ENCODE measurements at regions not wholly inside any gene's neighbourhood (a gene's known extent, or its start where the extent isn't known, plus 50 kb on each side); places are given as distances from the start of the nearest gene placed in this dataset.

GRCh38 chrX:20825984-20826383 lies 548.2 kb upstream of the CNKSR2 start:
- ChIA-PET RAD21 (ENCODE audit: low non-redundant PET in 1 of 2, low total read pairs in 2 of 2, uncharacterized antibody in 2 of 2, unreplicated experiment in 2 of 2) (no interaction called here), CTCF (no interaction called here), POLR2A (no interaction called here)
- Histone ChIP-seq H3K4me2 (ENCODE audit: low read length) (no peak overlapping the region), H3K36me3 (ENCODE audit: control insufficient read depth in 1 of 2, insufficient read depth in 2 of 2, low read length in 2 of 2) (no peaks in the 10 kb centered on the region), H3K79me2 (ENCODE audit: insufficient read depth, low read length) (no peaks in the 10 kb centered on the region), H3K9me2 (ENCODE audit: insufficient read depth) (no peaks in the 10 kb centered on the region), H4K20me1 (ENCODE audit: insufficient read depth) (no peaks in the 10 kb centered on the region), H3K27ac (ENCODE audit: low read depth, low read length) (no peak overlapping the region), H3K9me3 (ENCODE audit: control insufficient read depth in 1 of 2, insufficient read depth in 1 of 2, low read depth in 1 of 2, low read length in 2 of 2) (no peaks in the 10 kb centered on the region), H2AFZ (ENCODE audit: low read depth, low read length, poor library complexity, severe bottlenecking) (no peak overlapping the region), H3K9ac (ENCODE audit: low read length) (no peak overlapping the region), H3K27me3 (ENCODE audit: insufficient read depth, low read length) (no peaks in the 10 kb centered on the region), H3K4me1 (ENCODE audit: control insufficient read depth in 1 of 2, insufficient read depth in 2 of 2, low read length in 2 of 2) (no peaks in the 10 kb centered on the region), H3K4me3 (replicated peaks in 1 of 2; ENCODE audit: low read depth in 1 of 2, low read length in 2 of 2) (no peak overlapping the region)
- no TSS peak for BruUV-seq (replicated peaks)
- no peak for DNase-seq (ENCODE audit: low read depth, low spot score)
- TF ChIP-seq POLR2A (IDR thresholded peaks at IDR 0.05; ENCODE audit: borderline replicate concordance, extremely low read depth, insufficient read depth, insufficient read length) (no peak), MAX (IDR thresholded peaks at IDR 0.05) (no peak), RAD21 (IDR thresholded peaks at IDR 0.05; ENCODE audit: low read depth) (no peak), SP1 (IDR thresholded peaks at IDR 0.05; ENCODE audit: low read depth) (no peak), REST (IDR thresholded peaks at IDR 0.05; ENCODE audit: low read depth) (no peak), CBX3 (IDR thresholded peaks at IDR 0.05; ENCODE audit: low read depth) (no peak), SIN3A (IDR thresholded peaks at IDR 0.05; ENCODE audit: low read depth) (no peak), ELF1 (IDR thresholded peaks at IDR 0.05; ENCODE audit: borderline replicate concordance, low read depth) (no peak), SRF (IDR thresholded peaks at IDR 0.05; ENCODE audit: low read depth) (no peak), FOSL1 (IDR thresholded peaks at IDR 0.05; ENCODE audit: low read depth) (no peak), ZBTB33 (IDR thresholded peaks at IDR 0.05; ENCODE audit: extremely low read depth, insufficient replicate concordance, low read length) (no peak), EZH2phosphoT487 (IDR thresholded peaks at IDR 0.05; ENCODE audit: borderline replicate concordance) (no peak), CEBPB (IDR thresholded peaks at IDR 0.05; ENCODE audit: low read depth) (no peak), JUND (IDR thresholded peaks at IDR 0.05) (no peak), ZNF274 (IDR thresholded peaks at IDR 0.05; ENCODE audit: low read depth, low read length) (no peak), ATF3 (IDR thresholded peaks at IDR 0.05) (no peak), EGR1 (IDR thresholded peaks at IDR 0.05; ENCODE audit: low read depth) (no peak), EZH2 (IDR thresholded peaks at IDR 0.05) (no peak), YY1 (IDR thresholded peaks at IDR 0.05; ENCODE audit: extremely low read depth, insufficient replicate concordance, low read depth, low read length) (no peak)
- intact Hi-C loops (cut with micrococcal nuclease): no loop called here
- ATAC-seq: no peak
